HL-60 (cell line): ENCODE measurements at regions not wholly inside any gene's neighbourhood (a gene's known extent, or its start where the extent isn't known, plus 50 kb on each side); places are given as distances from the start of the nearest gene placed in this dataset.

ENCODE experiments used
- GABPA ChIP-seq: IDR thresholded peaks from 2 replicates; pipeline ENCODE4 v1.6.1; 2012; ENCODE audit warnings: low read depth
- POLR2AphosphoS5 ChIP-seq: IDR thresholded peaks from 2 replicates; pipeline ENCODE4 v1.6.1; 2012; ENCODE audit warnings: low read depth
- SPI1 ChIP-seq: IDR thresholded peaks from 2 replicates; pipeline ENCODE4 v1.6.1; 2012; ENCODE audit warnings: low read depth, mild to moderate bottlenecking, borderline replicate concordance
- TF ChIP-seq, protein P1 (sequence below): IDR thresholded peaks from one replicate; pipeline ENCODE4 v1.5.1; 2011; ENCODE audit warnings: low read length, control low read depth, inconsistent platforms; ENCODE audit not compliant: insufficient read depth
- TF ChIP-seq, protein P2 (sequence below): IDR thresholded peaks from 2 replicates; pipeline ENCODE4 v1.6.1; 2012; ENCODE audit warnings: low read depth; ENCODE audit not compliant: insufficient replicate concordance

DNA sequence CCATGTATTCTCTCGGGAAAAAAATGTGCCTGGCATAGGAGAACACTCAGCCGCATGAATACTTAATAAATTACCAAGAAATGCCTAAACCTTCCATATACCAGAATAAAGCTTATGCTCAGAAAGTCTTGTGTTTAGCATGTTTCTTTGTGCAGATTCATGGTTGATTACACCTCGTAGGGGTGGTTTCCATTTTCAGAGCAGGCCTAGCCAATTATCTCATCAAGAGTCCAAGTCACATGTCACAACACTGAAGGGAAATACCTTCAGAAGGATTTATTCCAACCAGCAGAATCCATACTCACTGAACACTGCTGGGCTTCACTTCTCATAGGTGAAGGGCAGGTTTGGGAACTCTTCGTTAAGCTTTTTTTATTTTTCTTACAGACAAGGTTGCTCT is 539.7 kb downstream of the PLXDC2 start:
- TF ChIP-seq, protein P1, sequence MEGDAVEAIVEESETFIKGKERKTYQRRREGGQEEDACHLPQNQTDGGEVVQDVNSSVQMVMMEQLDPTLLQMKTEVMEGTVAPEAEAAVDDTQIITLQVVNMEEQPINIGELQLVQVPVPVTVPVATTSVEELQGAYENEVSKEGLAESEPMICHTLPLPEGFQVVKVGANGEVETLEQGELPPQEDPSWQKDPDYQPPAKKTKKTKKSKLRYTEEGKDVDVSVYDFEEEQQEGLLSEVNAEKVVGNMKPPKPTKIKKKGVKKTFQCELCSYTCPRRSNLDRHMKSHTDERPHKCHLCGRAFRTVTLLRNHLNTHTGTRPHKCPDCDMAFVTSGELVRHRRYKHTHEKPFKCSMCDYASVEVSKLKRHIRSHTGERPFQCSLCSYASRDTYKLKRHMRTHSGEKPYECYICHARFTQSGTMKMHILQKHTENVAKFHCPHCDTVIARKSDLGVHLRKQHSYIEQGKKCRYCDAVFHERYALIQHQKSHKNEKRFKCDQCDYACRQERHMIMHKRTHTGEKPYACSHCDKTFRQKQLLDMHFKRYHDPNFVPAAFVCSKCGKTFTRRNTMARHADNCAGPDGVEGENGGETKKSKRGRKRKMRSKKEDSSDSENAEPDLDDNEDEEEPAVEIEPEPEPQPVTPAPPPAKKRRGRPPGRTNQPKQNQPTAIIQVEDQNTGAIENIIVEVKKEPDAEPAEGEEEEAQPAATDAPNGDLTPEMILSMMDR = no peak
- TF ChIP-seq, protein P2, sequence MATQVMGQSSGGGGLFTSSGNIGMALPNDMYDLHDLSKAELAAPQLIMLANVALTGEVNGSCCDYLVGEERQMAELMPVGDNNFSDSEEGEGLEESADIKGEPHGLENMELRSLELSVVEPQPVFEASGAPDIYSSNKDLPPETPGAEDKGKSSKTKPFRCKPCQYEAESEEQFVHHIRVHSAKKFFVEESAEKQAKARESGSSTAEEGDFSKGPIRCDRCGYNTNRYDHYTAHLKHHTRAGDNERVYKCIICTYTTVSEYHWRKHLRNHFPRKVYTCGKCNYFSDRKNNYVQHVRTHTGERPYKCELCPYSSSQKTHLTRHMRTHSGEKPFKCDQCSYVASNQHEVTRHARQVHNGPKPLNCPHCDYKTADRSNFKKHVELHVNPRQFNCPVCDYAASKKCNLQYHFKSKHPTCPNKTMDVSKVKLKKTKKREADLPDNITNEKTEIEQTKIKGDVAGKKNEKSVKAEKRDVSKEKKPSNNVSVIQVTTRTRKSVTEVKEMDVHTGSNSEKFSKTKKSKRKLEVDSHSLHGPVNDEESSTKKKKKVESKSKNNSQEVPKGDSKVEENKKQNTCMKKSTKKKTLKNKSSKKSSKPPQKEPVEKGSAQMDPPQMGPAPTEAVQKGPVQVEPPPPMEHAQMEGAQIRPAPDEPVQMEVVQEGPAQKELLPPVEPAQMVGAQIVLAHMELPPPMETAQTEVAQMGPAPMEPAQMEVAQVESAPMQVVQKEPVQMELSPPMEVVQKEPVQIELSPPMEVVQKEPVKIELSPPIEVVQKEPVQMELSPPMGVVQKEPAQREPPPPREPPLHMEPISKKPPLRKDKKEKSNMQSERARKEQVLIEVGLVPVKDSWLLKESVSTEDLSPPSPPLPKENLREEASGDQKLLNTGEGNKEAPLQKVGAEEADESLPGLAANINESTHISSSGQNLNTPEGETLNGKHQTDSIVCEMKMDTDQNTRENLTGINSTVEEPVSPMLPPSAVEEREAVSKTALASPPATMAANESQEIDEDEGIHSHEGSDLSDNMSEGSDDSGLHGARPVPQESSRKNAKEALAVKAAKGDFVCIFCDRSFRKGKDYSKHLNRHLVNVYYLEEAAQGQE = no peak
- TF ChIP-seq GABPA = no peak
- no peak for TF ChIP-seq POLR2AphosphoS5
- TF ChIP-seq SPI1 = no peak
